HEK293 (cell line): ENCODE measurements at regions not wholly inside any gene's neighbourhood (a gene's known extent, or its start where the extent isn't known, plus 50 kb on each side); places are given as distances from the start of the nearest gene placed in this dataset.

ENCODE experiments used
- CTCF ChIA-PET: fragments of 350-600 bp; formaldehyde crosslinking; extraction: SDS; loops from one replicate; lab custom pipeline; 2021; ENCODE audit warnings: antibody characterized with exemption; lab: Yijun Ruan, JAX
- POLR2A ChIA-PET: fragments of 300-600 bp; formaldehyde crosslinking; extraction: SDS; loops from one replicate; lab custom pipeline; 2020; ENCODE audit warnings: antibody characterized with exemption, inconsistent platforms; lab: Yijun Ruan, JAX
- H3K27ac ChIP-seq: fragments of 200-500 bp; sonication (Bioruptor generic); 2 replicates; pipeline ENCODE4 v1.5.1; 2014; ENCODE audit warnings: low read depth, low read length, control low read depth, inconsistent platforms; ENCODE audit errors: extremely low read depth
- H3K36me3 ChIP-seq, 2 experiments: fragments of 200-500 bp in 1 of 2; sonication (Bioruptor generic) in 1 of 2; 1 replicate in 1 of 2; 2 replicates in 1 of 2; pipeline ENCODE4 v1.5.1; 2014 to 2017; ENCODE audit warnings: inconsistent platforms in 2 of 2, low read length in 2 of 2; ENCODE audit not compliant: control insufficient read depth in 2 of 2, insufficient read depth in 1 of 2
- H3K4me1 ChIP-seq: fragments of 200-500 bp; sonication (Bioruptor generic); 2 replicates; pipeline ENCODE4 v1.5.1; 2014; ENCODE audit warnings: mild to moderate bottlenecking, low read length, inconsistent platforms; ENCODE audit not compliant: control insufficient read depth, insufficient read depth
- H3K4me3 ChIP-seq: 2 replicates; pipeline ENCODE4 v1.5.1; 2011; ENCODE audit warnings: low read depth, mild to moderate bottlenecking, control low read depth, low read length, moderate library complexity
- H3K9me3 ChIP-seq: fragments of 200-500 bp; sonication (Bioruptor generic); 2 replicates; pipeline ENCODE4 v1.5.1; 2014; ENCODE audit warnings: low read depth, low read length, inconsistent platforms; ENCODE audit not compliant: control insufficient read depth, insufficient read depth
- KLF7 ChIP-seq: fragments of 450-650 bp; formaldehyde crosslinking; IDR thresholded peaks from 2 replicates; pipeline ENCODE4 v1.5.1; 2016; ENCODE audit warnings: missing biosample characterization, missing genetic modification characterization, borderline replicate concordance
- KLF9 ChIP-seq: fragments of 450-650 bp; formaldehyde crosslinking; IDR thresholded peaks from 2 replicates; pipeline ENCODE4 v1.5.1; 2016; ENCODE audit warnings: missing biosample characterization, missing genetic modification characterization, low read depth
- YY1 ChIP-seq: fragments of 450-650 bp; formaldehyde crosslinking; IDR thresholded peaks from 2 replicates; pipeline ENCODE4 v1.5.1; 2018; ENCODE audit warnings: missing biosample characterization, missing genetic modification characterization
- ZEB2 ChIP-seq: fragments of 450-650 bp; formaldehyde crosslinking; IDR thresholded peaks from 2 replicates; pipeline ENCODE4 v1.5.1; 2016; ENCODE audit warnings: missing biosample characterization, missing genetic modification characterization
- ZFP3 ChIP-seq: fragments of 450-650 bp; formaldehyde crosslinking; IDR thresholded peaks from 2 replicates; pipeline ENCODE4 v1.5.1; 2016; ENCODE audit warnings: low read depth, missing biosample characterization, missing genetic modification characterization
- ZNF324 ChIP-seq: fragments of 450-650 bp; formaldehyde crosslinking; IDR thresholded peaks from 2 replicates; pipeline ENCODE4 v1.5.1; 2016; ENCODE audit warnings: missing biosample characterization, missing genetic modification characterization
- ZNF366 ChIP-seq: fragments of 450-650 bp; formaldehyde crosslinking; conservative IDR thresholded peaks from 2 replicates; pipeline ENCODE4 v1.5.1; 2016; ENCODE audit warnings: missing biosample characterization, missing genetic modification characterization
- ZNF391 ChIP-seq: fragments of 450-650 bp; formaldehyde crosslinking; IDR thresholded peaks from 2 replicates; pipeline ENCODE4 v1.5.1; 2016; ENCODE audit warnings: low read depth, missing biosample characterization, missing genetic modification characterization, borderline replicate concordance
- ZNF404 ChIP-seq: fragments of 450-650 bp; formaldehyde crosslinking; IDR thresholded peaks from 2 replicates; pipeline ENCODE4 v1.5.1; 2017; ENCODE audit warnings: missing biosample characterization, missing genetic modification characterization
- ZNF423 ChIP-seq: fragments of 450-650 bp; formaldehyde crosslinking; IDR thresholded peaks from 2 replicates; pipeline ENCODE4 v1.5.1; 2016; ENCODE audit warnings: missing biosample characterization, missing genetic modification characterization
- ZNF426 ChIP-seq: fragments of 450-650 bp; formaldehyde crosslinking; IDR thresholded peaks from 2 replicates; pipeline ENCODE4 v1.5.1; 2017; ENCODE audit warnings: missing biosample characterization, missing genetic modification characterization, mild to moderate bottlenecking, inconsistent platforms, moderate library complexity
- ZNF521 ChIP-seq: fragments of 450-650 bp; formaldehyde crosslinking; IDR thresholded peaks from 2 replicates; pipeline ENCODE4 v1.5.1; 2017; ENCODE audit warnings: missing biosample characterization, mild to moderate bottlenecking, missing genetic modification characterization
- ZNF555 ChIP-seq: fragments of 450-650 bp; formaldehyde crosslinking; conservative IDR thresholded peaks from 2 replicates; pipeline ENCODE4 v1.5.1; 2017; ENCODE audit warnings: missing biosample characterization, mild to moderate bottlenecking, missing genetic modification characterization, inconsistent platforms
- ZNF658 ChIP-seq: fragments of 450-650 bp; formaldehyde crosslinking; IDR thresholded peaks from 2 replicates; pipeline ENCODE4; 2016; ENCODE audit warnings: missing biosample characterization, missing genetic modification characterization
- TF ChIP-seq, protein P1 (sequence below): fragments of 450-650 bp; formaldehyde crosslinking; IDR thresholded peaks from 2 replicates; pipeline ENCODE4 v1.5.1; 2016; ENCODE audit warnings: missing biosample characterization, missing genetic modification characterization, borderline replicate concordance
- TF ChIP-seq, protein P2 (sequence below): fragments of 450-650 bp; formaldehyde crosslinking; IDR thresholded peaks from 2 replicates; pipeline ENCODE4 v1.5.1; 2016; ENCODE audit warnings: missing biosample characterization, missing genetic modification characterization
- TF ChIP-seq, protein P3 (sequence below): fragments of 450-650 bp; formaldehyde crosslinking; IDR thresholded peaks from 2 replicates; pipeline ENCODE4 v1.5.1; 2017; ENCODE audit warnings: missing biosample characterization, mild to moderate bottlenecking, missing genetic modification characterization, moderate library complexity
- TF ChIP-seq, protein P4 (sequence below): fragments of 450-650 bp; formaldehyde crosslinking; IDR thresholded peaks from 2 replicates; pipeline ENCODE4 v1.5.1; 2016; ENCODE audit warnings: missing biosample characterization, missing genetic modification characterization
- TF ChIP-seq, protein P5 (sequence below): fragments of 450-650 bp; formaldehyde crosslinking; IDR thresholded peaks from 2 replicates; pipeline ENCODE4 v1.5.1; 2016; ENCODE audit warnings: missing biosample characterization, missing genetic modification characterization

DNA sequence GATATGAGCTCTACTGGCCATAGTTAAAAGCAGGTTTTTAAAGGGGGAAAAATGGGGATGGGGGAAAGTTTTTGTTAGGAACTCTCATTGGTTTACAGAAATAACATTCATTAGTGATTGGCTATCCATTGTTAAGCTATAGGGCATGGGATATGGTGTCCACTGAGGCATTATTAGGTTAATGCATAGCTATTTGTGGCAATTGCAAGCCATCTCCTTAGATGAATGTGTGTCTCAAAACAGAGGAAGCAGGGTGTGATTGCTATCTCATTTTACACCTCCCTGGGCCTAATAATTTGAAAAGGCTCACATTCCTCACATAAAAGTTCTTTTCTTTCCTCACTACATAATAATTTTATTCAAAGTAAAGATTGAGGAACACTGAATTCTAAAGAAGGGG is 396.6 kb downstream of the TAFA4 start:
- CTCF ChIA-PET, result no interaction called here
- POLR2A ChIA-PET, result no interaction called here
- Histone ChIP-seq H3K4me3 (no peak overlapping the region), H3K9me3 (no peaks in the 10 kb centered on the region), H3K36me3 (no peaks in the 10 kb centered on the region), H3K4me1 (no peaks in the 10 kb centered on the region), H3K27ac (no peak overlapping the region)
- TF ChIP-seq, protein P1, sequence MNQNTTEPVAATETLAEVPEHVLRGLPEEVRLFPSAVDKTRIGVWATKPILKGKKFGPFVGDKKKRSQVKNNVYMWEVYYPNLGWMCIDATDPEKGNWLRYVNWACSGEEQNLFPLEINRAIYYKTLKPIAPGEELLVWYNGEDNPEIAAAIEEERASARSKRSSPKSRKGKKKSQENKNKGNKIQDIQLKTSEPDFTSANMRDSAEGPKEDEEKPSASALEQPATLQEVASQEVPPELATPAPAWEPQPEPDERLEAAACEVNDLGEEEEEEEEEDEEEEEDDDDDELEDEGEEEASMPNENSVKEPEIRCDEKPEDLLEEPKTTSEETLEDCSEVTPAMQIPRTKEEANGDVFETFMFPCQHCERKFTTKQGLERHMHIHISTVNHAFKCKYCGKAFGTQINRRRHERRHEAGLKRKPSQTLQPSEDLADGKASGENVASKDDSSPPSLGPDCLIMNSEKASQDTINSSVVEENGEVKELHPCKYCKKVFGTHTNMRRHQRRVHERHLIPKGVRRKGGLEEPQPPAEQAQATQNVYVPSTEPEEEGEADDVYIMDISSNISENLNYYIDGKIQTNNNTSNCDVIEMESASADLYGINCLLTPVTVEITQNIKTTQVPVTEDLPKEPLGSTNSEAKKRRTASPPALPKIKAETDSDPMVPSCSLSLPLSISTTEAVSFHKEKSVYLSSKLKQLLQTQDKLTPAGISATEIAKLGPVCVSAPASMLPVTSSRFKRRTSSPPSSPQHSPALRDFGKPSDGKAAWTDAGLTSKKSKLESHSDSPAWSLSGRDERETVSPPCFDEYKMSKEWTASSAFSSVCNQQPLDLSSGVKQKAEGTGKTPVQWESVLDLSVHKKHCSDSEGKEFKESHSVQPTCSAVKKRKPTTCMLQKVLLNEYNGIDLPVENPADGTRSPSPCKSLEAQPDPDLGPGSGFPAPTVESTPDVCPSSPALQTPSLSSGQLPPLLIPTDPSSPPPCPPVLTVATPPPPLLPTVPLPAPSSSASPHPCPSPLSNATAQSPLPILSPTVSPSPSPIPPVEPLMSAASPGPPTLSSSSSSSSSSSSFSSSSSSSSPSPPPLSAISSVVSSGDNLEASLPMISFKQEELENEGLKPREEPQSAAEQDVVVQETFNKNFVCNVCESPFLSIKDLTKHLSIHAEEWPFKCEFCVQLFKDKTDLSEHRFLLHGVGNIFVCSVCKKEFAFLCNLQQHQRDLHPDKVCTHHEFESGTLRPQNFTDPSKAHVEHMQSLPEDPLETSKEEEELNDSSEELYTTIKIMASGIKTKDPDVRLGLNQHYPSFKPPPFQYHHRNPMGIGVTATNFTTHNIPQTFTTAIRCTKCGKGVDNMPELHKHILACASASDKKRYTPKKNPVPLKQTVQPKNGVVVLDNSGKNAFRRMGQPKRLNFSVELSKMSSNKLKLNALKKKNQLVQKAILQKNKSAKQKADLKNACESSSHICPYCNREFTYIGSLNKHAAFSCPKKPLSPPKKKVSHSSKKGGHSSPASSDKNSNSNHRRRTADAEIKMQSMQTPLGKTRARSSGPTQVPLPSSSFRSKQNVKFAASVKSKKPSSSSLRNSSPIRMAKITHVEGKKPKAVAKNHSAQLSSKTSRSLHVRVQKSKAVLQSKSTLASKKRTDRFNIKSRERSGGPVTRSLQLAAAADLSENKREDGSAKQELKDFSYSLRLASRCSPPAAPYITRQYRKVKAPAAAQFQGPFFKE (tag by site-specific recombination), result no peak
- TF ChIP-seq, protein P2, sequence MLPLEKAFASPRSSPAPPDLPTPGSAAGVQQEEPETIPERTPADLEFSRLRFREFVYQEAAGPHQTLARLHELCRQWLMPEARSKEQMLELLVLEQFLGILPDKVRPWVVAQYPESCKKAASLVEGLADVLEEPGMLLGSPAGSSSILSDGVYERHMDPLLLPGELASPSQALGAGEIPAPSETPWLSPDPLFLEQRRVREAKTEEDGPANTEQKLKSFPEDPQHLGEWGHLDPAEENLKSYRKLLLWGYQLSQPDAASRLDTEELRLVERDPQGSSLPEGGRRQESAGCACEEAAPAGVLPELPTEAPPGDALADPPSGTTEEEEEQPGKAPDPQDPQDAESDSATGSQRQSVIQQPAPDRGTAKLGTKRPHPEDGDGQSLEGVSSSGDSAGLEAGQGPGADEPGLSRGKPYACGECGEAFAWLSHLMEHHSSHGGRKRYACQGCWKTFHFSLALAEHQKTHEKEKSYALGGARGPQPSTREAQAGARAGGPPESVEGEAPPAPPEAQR, result no peak
- no peak for TF ChIP-seq ZNF555 (tag by site-specific recombination)
- no peak for TF ChIP-seq ZNF391 (tag by site-specific recombination)
- TF ChIP-seq ZNF404 (tag by site-specific recombination), result no peak
- TF ChIP-seq, protein P3, sequence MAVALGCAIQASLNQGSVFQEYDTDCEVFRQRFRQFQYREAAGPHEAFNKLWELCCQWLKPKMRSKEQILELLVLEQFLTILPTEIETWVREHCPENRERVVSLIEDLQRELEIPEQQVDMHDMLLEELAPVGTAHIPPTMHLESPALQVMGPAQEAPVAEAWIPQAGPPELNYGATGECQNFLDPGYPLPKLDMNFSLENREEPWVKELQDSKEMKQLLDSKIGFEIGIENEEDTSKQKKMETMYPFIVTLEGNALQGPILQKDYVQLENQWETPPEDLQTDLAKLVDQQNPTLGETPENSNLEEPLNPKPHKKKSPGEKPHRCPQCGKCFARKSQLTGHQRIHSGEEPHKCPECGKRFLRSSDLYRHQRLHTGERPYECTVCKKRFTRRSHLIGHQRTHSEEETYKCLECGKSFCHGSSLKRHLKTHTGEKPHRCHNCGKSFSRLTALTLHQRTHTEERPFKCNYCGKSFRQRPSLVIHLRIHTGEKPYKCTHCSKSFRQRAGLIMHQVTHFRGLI (tag by site-specific recombination), result no peak
- no peak for TF ChIP-seq ZEB2 (tag by site-specific recombination)
- TF ChIP-seq ZNF521 (tag by site-specific recombination), result no peak
- TF ChIP-seq, protein P4, sequence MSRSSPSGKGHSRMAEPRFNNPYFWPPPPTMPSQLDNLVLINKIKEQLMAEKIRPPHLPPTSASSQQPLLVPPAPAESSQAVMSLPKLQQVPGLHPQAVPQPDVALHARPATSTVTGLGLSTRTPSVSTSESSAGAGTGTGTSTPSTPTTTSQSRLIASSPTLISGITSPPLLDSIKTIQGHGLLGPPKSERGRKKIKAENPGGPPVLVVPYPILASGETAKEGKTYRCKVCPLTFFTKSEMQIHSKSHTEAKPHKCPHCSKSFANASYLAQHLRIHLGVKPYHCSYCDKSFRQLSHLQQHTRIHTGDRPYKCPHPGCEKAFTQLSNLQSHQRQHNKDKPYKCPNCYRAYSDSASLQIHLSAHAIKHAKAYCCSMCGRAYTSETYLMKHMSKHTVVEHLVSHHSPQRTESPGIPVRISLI (tag by site-specific recombination), result no peak
- no peak for TF ChIP-seq KLF9
- no peak for TF ChIP-seq ZNF324
- TF ChIP-seq ZNF658, result no peak
- TF ChIP-seq ZNF426, result no peak
- TF ChIP-seq ZFP3 (tag by site-specific recombination), result no peak
- TF ChIP-seq ZNF366, result no peak

DNA sequence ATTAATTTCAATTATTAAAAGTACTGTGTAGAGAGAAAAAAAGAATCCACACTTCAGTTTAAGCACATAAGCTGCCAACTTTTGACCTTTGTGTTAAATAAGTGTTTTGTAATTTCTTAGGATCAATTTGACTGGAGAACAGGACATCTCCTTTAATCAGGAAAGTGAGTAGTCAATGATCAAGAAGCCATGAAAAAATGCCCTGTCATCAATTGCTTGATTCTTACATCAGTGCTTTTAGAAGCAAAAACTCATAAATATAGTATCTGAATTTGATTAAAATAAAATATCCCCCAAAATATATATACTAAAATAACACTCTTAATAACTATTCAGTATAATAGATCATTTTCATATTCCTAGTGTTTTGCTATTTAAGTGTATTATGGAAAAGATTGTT is 409.0 kb downstream of the TAFA4 start:
- Histone ChIP-seq H3K36me3 (no peaks in the 10 kb centered on the region), H3K4me1 (no peaks in the 10 kb centered on the region), H3K27ac (no peak overlapping the region), H3K4me3 (no peak overlapping the region), H3K9me3 (no peaks in the 10 kb centered on the region)
- CTCF ChIA-PET, result no interaction called here
- POLR2A ChIA-PET, result no interaction called here
- TF ChIP-seq YY1 (tag by site-specific recombination) (no peak), ZNF423 (tag by site-specific recombination) (no peak), KLF7 (tag by site-specific recombination) (no peak)
- TF ChIP-seq, protein P5, sequence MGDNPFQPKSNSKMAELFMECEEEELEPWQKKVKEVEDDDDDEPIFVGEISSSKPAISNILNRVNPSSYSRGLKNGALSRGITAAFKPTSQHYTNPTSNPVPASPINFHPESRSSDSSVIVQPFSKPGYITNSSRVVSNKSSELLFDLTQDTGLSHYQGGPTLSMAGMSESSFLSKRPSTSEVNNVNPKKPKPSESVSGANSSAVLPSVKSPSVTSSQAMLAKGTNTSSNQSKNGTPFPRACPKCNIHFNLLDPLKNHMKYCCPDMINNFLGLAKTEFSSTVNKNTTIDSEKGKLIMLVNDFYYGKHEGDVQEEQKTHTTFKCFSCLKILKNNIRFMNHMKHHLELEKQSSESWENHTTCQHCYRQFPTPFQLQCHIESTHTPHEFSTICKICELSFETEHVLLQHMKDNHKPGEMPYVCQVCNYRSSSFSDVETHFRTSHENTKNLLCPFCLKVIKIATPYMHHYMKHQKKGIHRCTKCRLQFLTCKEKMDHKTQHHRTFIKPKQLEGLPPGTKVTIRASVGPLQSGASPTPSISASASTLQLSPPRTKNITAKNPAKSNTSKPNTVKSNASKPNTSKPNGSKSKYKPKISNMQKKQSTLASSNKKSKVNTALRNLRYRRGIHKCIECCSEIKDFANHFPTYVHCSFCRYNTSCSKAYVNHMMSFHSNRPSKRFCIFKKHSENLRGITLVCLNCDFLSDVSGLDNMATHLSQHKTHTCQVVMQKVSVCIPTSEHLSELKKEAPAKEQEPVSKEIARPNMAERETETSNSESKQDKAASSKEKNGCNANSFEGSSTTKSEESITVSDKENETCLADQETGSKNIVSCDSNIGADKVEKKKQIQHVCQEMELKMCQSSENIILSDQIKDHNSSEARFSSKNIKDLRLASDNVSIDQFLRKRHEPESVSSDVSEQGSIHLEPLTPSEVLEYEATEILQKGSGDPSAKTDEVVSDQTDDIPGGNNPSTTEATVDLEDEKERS (tag by site-specific recombination), result no peak
